DND-41 (cell line): ENCODE measurements at regions not wholly inside any gene's neighbourhood (a gene's known extent, or its start where the extent isn't known, plus 50 kb on each side); places are given as distances from the start of the nearest gene placed in this dataset.

Experiments
- ATAC-seq: fragments of 200-7000 bp; cut with Tn5 transposase; 3 replicates; pipeline ENCODE4 v1.9.1; 2021; ENCODE audit warnings: low read depth; ENCODE audit not compliant: insufficient read depth
- DNase-seq: peaks from one replicate; pipeline ENCODE4 v3.0.0-alpha.2; 2020
- H2AFZ ChIP-seq: 2 replicates; pipeline ENCODE4 v1.6.0; 2012; ENCODE audit warnings: low read depth, low read length
- H3K27ac ChIP-seq: 2 replicates; pipeline ENCODE4 v1.5.1; 2012; ENCODE audit warnings: low read length, inconsistent platforms
- H3K27me3 ChIP-seq: fragments of 200-600 bp; sonication (generic); 2 replicates; pipeline ENCODE4 v1.6.0; 2012; ENCODE audit warnings: low read length, mild to moderate bottlenecking, inconsistent platforms; ENCODE audit not compliant: insufficient read depth, poor library complexity
- H3K36me3 ChIP-seq: 2 replicates; pipeline ENCODE4 v1.5.1; 2012; ENCODE audit warnings: low read length, inconsistent platforms; ENCODE audit not compliant: insufficient read depth
- H3K4me1 ChIP-seq: 2 replicates; pipeline ENCODE4 v1.5.1; 2012; ENCODE audit warnings: mild to moderate bottlenecking, low read length; ENCODE audit not compliant: insufficient read depth
- H3K4me2 ChIP-seq: 2 replicates; pipeline ENCODE4 v1.6.0; 2012; ENCODE audit warnings: mild to moderate bottlenecking, moderate library complexity, low read length, inconsistent platforms; ENCODE audit not compliant: insufficient read depth
- H3K4me3 ChIP-seq, 2 experiments: fragments of 200-600 bp in 1 of 2; shearing (Covaris generic) in 1 of 2; 2 replicates each; pipeline ENCODE4 v1.5.1; 2012 to 2016; ENCODE audit warnings: inconsistent platforms in 2 of 2, low read length in 2 of 2, mild to moderate bottlenecking in 2 of 2, low read depth in 1 of 2, moderate library complexity in 1 of 2
- H3K79me2 ChIP-seq: 2 replicates; pipeline ENCODE4 v1.6.0; 2012; ENCODE audit warnings: low read length, inconsistent platforms; ENCODE audit not compliant: insufficient read depth
- H3K9ac ChIP-seq: 2 replicates; pipeline ENCODE4 v1.6.0; 2012; ENCODE audit warnings: low read depth, mild to moderate bottlenecking, inconsistent platforms, low read length, moderate library complexity
- H3K9me3 ChIP-seq: 2 replicates; pipeline ENCODE4 v1.5.1; 2012; ENCODE audit warnings: low read length, moderate library complexity, mild to moderate bottlenecking, inconsistent platforms; ENCODE audit not compliant: insufficient read depth, severe bottlenecking
- H4K20me1 ChIP-seq: 2 replicates; pipeline ENCODE4 v1.6.0; 2012; ENCODE audit warnings: low read length; ENCODE audit not compliant: insufficient read depth
- CTCF ChIP-seq: IDR thresholded peaks from 2 replicates; pipeline ENCODE4 v1.5.1; 2012; ENCODE audit warnings: borderline replicate concordance, low read length, moderate library complexity, mild to moderate bottlenecking; ENCODE audit not compliant: poor library complexity, severe bottlenecking; ENCODE audit errors: extremely low read depth
- EZH2 ChIP-seq: IDR thresholded peaks from 3 replicates; pipeline ENCODE4 v1.6.1; 2012; ENCODE audit warnings: borderline replicate concordance, low read depth, mild to moderate bottlenecking, moderate library complexity, low read length, inconsistent platforms; ENCODE audit not compliant: severe bottlenecking

DNA sequence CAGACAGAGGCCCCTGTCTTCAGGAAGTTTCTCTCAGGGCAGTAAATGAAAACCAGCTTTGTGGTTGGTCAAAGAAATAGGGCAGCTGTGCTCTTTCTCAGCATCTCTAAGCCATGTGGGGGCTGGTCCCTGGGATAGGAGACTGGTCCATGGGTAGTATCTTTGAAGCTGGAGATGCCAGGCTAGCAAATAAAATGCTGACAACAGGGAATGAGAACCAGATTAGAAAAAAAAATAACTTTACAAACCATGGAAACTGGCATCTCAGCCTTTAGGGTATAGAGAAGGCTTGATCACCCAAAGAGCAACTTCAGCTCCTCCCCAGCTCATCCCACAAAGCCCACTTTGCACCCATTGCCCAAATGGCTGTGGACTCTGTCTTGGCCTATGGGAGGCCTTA, 138.1 kb downstream of the TTC32 start:
- TF ChIP-seq CTCF, result no peak
- TF ChIP-seq EZH2, result no peak
- Histone ChIP-seq H3K9me3 (no peaks in the 10 kb centered on the region), H3K9ac (no peak overlapping the region), H3K4me1 (no peaks in the 10 kb centered on the region), H3K27ac (no peak overlapping the region), H4K20me1 (no peaks in the 10 kb centered on the region), H3K36me3 (no peaks in the 10 kb centered on the region), H3K79me2 (no peaks in the 10 kb centered on the region), H3K4me3 (no peak overlapping the region), H3K4me2 (no peak overlapping the region), H3K27me3 (no peaks in the 10 kb centered on the region), H2AFZ (no peak overlapping the region)
- ATAC-seq (no peak), DNase-seq (no peak)

DNA sequence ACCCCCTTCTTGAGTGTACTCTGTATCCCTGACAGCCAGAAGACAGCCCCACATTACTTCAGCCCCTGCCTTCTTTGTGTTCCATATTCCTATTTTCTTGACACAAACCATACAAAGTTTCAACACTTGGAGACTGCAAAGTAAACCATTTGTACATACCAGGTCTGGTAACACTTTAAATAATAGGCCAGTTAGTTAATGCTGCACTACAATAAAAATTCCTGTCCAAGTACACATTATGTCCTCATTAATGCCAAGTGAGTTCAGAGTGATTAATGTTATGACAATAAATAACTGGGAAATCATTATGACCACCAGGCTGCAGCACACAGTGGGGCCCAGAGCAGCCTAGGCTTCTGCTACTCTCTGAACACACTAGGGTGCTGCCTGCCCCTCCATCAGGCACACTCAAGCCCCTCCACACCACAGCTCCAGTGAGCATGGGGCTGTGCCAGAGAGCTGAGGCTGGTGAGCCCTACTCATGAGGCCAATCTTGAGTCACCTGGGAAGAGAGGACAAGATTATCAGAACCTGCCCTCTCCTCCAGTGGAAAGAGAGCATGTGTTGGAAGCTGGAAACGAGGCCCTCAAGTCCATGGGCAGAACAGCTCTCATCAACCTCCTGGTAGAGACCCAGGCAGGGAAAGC, 138.7 kb downstream of the TTC32 start:
- ATAC-seq (no peak), DNase-seq (no peak)
- Histone ChIP-seq H4K20me1 (no peaks in the 10 kb centered on the region), H3K9me3 (no peaks in the 10 kb centered on the region), H3K4me2 (no peak overlapping the region), H3K4me1 (no peaks in the 10 kb centered on the region), H3K27me3 (no peaks in the 10 kb centered on the region), H3K4me3 (no peak overlapping the region), H3K27ac (no peak overlapping the region), H2AFZ (no peak overlapping the region), H3K9ac (no peak overlapping the region), H3K36me3 (no peaks in the 10 kb centered on the region), H3K79me2 (no peaks in the 10 kb centered on the region)
- TF ChIP-seq EZH2 (no peak), CTCF (no peak)

GRCh38 chr2:19762142-19762541, 139.6 kb downstream of the TTC32 start:
- no peaks in the 10 kb centered on the region for H3K36me3 ChIP-seq

More at GRCh38 chr2:19762142-19762541, 139.6 kb downstream of the TTC32 start:
- Histone ChIP-seq H3K27me3 (no peaks in the 10 kb centered on the region), H3K4me2 (no peak overlapping the region), H3K79me2 (no peaks in the 10 kb centered on the region), H3K4me1 (no peaks in the 10 kb centered on the region), H2AFZ (no peak overlapping the region), H3K9ac (no peak overlapping the region), H3K4me3 (no peak overlapping the region), H4K20me1 (no peaks in the 10 kb centered on the region), H3K27ac (no peak overlapping the region), H3K9me3 (no peaks in the 10 kb centered on the region)
- TF ChIP-seq CTCF (no peak), EZH2 (no peak)
- ATAC-seq, result no peak
- no peak for DNase-seq
